ENCODE measurements at regions not wholly inside any gene's neighbourhood (a gene's known extent, or its start where the extent isn't known, plus 50 kb on each side); places are given as distances from the start of the nearest gene placed in this dataset.

GRCh38 chrX:69262036-69262936, 97.0 kb upstream of the PJA1 start:
- H3K27me3 ChIP-seq (ENCODE audit: control insufficient read depth in 1 of 2, insufficient read depth in 2 of 2, low read length in 2 of 2): no peaks in the 10 kb centered on the region; a peak in 1 of 5 replicates
- H3K9me3 ChIP-seq (ENCODE audit: low read length): no peaks in the 10 kb centered on the region
- no peak for DNase-seq (ENCODE audit: low spot score)
- in situ Hi-C loops (cut with HindIII; ENCODE audit: extremely low pct_ligation_motif_present, low pct_unique_long_range_greater_than_20kb): no loop called here
- no peak overlapping the region for H3K4me2 ChIP-seq (ENCODE audit: low read depth, low read length)
- no peaks in the 10 kb centered on the region for H3K36me3 ChIP-seq (replicated peaks in 1 of 2; ENCODE audit: control insufficient read depth in 1 of 2, insufficient read depth in 2 of 2, low read length in 2 of 2)
- ChIA-PET CTCF (ENCODE audit: low intra/inter-chr PET ratio, low total read pairs) (no interaction called here), POLR2A (no interaction called here)
- no TSS peak for BruUV-seq (replicated peaks)
- no peak overlapping the region for H3K9ac ChIP-seq (ENCODE audit: insufficient read depth, low read depth, low read length)
- H3K4me3 ChIP-seq (replicated peaks in 1 of 3; ENCODE audit: insufficient read depth in 1 of 3, low read depth in 2 of 3, low read length in 3 of 3): no peak overlapping the region
- no peaks in the 10 kb centered on the region for H3K79me2 ChIP-seq (ENCODE audit: insufficient read depth, low read length)
- WGBS (ENCODE audit: low lambda C conversion rate): 24% methylated on average over 6 of the region's 12 CpGs
- TF ChIP-seq MTF2 (CRISPR knock-in tag; IDR thresholded peaks at IDR 0.05; ENCODE audit: borderline replicate concordance) (no peak), SMYD3 (CRISPR knock-in tag; IDR thresholded peaks at IDR 0.05) (no peak), ZNF101 (CRISPR knock-in tag; IDR thresholded peaks at IDR 0.05; ENCODE audit: borderline replicate concordance, low read depth) (no peak), NFYB (CRISPR knock-in tag; IDR thresholded peaks at IDR 0.05) (no peak), KLF11 (CRISPR knock-in tag; IDR thresholded peaks at IDR 0.05) (no peak), KLF15 (CRISPR knock-in tag; IDR thresholded peaks at IDR 0.05; ENCODE audit: borderline replicate concordance) (no peak), TBX2 (CRISPR knock-in tag; IDR thresholded peaks at IDR 0.05; ENCODE audit: borderline replicate concordance) (no peak), TARDBP (CRISPR knock-in tag; IDR thresholded peaks at IDR 0.05) (no peak)
- TF ChIP-seq, protein P1, sequence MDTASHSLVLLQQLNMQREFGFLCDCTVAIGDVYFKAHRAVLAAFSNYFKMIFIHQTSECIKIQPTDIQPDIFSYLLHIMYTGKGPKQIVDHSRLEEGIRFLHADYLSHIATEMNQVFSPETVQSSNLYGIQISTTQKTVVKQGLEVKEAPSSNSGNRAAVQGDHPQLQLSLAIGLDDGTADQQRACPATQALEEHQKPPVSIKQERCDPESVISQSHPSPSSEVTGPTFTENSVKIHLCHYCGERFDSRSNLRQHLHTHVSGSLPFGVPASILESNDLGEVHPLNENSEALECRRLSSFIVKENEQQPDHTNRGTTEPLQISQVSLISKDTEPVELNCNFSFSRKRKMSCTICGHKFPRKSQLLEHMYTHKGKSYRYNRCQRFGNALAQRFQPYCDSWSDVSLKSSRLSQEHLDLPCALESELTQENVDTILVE (CRISPR knock-in tag; IDR thresholded peaks at IDR 0.05): no peak
- TF ChIP-seq, protein P2, sequence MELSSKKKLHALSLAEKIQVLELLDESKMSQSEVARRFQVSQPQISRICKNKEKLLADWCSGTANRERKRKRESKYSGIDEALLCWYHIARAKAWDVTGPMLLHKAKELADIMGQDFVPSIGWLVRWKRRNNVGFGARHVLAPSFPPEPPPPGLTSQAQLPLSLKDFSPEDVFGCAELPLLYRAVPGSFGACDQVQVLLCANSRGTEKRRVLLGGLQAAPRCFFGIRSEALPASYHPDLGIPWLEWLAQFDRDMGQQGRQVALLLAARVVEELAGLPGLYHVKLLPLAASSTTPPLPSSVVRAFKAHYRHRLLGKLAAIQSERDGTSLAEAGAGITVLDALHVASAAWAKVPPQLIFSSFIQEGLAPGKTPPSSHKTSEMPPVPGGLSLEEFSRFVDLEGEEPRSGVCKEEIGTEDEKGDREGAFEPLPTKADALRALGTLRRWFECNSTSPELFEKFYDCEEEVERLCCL (CRISPR knock-in tag; IDR thresholded peaks at IDR 0.05; ENCODE audit: borderline replicate concordance): no peak
- no peaks in the 10 kb centered on the region for H4K20me1 ChIP-seq (ENCODE audit: insufficient read depth, low read length)
- no peak overlapping the region for H3K27ac ChIP-seq (ENCODE audit: extremely low read length, insufficient read depth, low read length)
- no peak overlapping the region for H2AFZ ChIP-seq (ENCODE audit: low read length)
- H3K4me1 ChIP-seq (ENCODE audit: insufficient read depth, low read length): no peaks in the 10 kb centered on the region
- ATAC-seq: no peak
- intact Hi-C loops (cut with micrococcal nuclease; ENCODE audit: unreplicated experiment): no loop called here
- FAIRE-seq: no peak

Data from HepG2 (cell line).